ENCODE measurements at regions not wholly inside any gene's neighbourhood (a gene's known extent, or its start where the extent isn't known, plus 50 kb on each side); places are given as distances from the start of the nearest gene placed in this dataset.
"Not testable (repeated sequence)": the region's sequence is repeated elsewhere in the genome, so short reads cannot be mapped to it uniquely, and the experiment has no call there.

DNA sequence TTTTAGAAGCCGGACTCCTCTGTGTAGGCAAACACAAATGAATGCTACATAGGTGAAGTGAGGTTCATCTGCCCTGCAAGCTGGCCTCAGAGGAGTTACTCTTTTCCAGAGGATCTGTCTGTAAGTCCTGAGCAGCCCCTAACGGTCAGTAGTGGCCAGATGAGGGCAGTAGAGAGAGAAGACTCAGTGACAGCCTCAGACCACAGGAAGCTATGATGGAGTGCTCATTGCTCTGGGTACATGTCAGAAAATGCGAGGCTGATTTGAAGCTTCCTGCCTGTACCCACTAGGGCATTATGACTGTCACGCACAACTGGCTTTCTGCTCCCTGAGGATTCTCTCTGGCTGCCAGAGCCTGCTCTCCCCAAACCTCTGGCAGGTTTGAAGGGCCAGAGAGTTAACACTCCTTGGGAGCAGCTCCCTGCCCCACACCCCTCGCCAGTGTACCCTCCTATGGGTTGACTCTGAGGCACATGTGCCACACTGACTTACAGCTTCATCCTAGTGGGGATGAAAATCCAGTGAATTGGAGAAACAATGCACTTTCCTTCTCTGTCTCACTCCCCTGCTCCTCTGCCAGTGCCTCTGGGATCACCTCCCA, 141.5 kb downstream of the GABRG2 start:
- DNase-seq: peak in 8 of 14 donors; percentile 0 to 26 (median 1)

DNA sequence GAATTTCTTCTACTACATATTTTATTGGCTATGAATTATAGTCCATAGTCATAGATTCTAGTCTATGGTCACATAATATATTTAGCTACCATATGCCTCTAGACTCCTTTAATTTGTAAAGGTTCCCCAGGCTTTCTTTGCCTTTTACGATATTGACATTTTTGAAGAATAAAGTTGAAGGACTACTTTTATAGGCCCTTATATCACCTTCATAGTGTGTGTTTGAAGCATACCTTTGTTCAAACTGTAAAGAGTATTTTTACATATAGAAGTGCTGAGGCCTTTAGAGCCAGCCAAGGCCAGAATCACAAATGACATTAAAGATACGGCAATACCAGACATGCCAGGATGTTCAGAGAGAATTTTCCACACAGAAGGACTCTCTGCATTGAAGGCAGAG, 147.0 kb downstream of the GABRG2 start:
- no peak for DNase-seq

- DNase-seq: no peak
Observed at GRCh38 chr5:162217037-162217436, 149.5 kb downstream of the GABRG2 start.

DNA sequence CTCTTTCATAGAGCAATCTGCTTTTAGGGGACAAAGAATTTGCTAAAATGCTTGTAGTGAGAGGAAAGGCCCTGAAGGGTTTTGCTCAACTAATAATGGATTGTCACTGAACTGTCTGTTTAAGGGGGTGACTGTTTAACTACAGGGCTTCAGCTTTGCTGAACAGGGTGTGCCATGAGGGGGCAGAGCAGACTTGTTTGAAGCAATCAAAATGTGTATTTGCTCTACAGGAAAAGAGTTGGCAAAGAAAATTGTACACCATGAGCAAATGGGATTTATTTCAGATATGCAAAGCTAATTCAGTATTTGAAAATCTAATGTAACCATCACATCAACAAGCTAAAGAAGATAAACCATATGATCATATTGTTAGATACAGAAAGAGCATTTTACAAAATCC, 154.3 kb downstream of the GABRG2 start:
- no peak for DNase-seq

DNA sequence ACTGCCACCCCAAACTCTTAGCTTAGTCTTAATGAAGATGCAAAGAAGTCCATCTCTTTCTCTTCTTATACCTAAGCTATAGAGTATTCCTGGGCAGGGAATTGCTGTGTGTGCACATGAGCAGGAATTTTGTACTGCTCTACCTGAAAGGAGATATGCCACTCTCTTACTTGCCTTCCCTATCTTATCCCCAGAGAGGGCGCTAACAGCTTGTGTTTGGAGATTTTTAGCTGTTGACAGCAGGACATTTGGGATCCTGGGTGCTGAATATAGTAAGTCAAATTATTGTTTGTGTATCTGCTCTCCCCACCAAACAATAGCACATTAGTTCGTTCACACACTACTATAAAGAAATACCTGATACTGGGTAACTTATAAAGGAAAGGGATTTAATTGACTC, 159.5 kb downstream of the GABRG2 start:
- DNase-seq: no peak

DNA sequence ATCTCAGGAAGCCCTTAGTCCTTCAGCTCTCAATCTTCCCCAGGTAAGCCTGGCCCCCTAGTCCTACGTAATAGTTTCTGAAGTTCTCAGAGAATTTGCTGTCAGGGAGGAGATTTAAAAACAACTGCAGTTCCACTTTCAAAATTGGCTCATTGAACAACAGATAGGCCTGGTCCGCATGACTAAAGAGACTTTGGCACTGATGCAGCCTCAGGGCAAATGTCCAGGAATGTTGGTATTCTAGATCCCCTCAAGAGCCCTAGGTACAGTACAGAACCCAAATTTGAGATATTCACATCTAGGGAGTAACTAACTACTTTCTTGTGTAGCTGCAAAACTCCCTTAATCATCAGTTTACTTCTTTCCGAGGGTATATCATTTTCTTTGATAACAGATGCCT, 162.8 kb downstream of the GABRG2 start:
- DNase-seq: no peak

GRCh38 chr5:162231522-162231921, 163.9 kb downstream of the GABRG2 start:
- DNase-seq: no peak

DNA sequence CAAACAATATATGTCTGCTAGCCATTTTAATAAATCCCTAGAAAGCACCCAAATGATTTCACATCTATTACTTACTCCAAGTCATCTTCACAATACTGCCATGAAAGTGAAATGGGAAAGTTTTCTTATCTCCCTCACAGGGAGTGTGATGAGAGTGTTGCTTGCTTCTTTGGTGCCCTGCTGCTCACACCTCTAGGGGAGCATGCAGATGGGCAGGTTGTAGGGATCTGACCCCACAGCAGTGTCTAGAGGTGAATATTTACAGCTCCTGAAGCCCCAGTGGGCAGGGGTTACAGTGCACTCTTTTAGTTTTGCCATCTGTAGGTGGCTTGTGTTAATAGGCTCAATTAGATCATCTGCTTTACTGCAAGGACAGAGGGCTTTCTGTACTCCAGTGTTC, 173.2 kb downstream of the GABRG2 start:
- DNase-seq: no peak

DNA sequence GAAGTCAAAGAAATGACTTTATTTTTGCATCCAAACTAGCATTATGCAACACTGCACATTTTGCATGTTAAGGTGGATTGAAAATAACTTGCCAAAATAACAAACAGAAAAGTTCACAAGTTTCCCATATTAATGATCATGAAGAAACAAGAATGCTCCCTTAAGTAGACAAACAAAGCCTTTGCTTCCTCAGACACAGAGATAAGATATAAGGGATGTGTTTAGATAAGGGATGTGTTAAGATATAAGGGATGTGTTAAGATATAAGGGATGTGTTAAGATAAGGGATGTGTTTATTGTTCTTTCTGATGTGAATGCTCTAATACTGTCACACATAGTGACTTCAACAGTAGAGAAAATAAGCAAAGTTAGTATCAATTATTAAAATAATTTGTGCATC, 174.8 kb downstream of the GABRG2 start:
- no peak for DNase-seq

DNA sequence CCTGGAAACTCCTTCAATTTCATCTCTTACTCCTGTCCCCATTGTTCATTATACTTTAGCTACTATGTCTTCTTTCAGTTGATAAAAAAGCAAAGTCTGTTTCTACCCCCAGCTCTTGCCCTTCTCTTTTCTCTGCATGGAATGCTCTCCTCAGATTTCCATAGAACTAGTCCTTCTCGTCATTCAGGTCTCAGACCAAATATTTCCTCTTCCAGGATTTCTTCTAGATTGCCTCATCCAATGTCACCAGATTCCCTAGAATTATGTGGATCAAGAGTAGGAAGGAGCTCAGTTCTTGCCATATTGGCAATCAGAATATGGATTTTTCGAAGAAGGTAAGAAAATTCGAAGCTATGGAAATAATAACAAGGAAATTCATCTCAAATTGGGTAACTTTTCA, 176.1 kb downstream of the GABRG2 start:
- DNase-seq: no peak

GRCh38 chr5:162248107-162248713, 180.6 kb downstream of the GABRG2 start:
- no peak for DNase-seq

DNA sequence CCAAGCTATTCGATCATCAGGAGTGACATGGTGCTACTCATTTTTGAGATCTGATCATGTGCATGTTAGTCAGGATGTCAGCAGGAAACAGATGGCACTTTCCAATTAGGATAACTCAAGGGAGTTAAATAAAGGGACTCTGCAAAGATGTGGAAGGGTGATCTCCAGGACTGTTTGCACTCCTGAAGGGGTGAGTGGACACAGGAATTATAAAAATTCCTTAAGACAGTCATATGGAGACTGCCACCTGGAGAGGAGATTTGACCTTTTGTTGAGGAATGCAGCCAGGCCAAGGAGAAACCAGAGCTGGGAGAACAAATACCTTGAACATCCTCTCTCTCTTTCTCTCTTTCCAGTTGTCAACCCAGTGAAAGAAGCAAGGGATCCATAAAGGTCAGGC, 189.1 kb downstream of the GABRG2 start:
- DNase-seq: no peak

DNA sequence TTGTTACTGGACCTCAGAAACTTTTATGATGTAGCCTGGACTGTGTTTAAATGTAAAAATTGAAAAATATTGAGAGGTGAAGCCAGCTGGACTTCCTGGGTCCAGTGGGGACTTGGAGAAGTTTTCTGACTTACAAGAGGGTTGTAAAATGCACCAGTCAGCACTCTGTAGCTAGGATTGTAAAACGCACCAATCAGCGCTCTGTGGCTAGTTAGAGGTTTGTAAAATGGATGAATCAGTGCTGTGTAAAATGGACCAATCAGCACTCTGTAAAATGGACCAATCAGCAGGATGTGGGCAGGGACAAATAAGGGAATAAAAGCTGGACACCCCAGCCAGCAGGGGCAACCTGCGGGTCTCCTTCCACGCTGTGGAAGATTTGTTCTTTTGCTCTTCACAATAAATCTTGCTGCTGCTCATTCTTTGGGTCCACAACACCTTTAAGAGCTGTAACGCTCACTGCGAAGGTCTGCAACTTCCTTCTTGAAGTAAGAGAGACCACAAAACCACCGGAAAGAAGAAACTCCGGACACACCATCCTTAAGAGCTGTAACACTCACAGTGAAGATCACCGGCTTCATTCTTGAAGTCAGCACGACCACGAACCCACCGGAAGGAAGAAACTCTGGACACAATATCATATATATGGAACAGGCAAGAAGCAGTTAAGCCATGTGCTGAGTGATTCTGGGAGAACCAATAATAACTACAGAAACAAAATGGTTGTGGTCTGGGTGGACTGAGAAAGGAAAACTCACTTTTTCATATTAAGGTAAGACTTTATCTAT, 201.3 kb downstream of the GABRG2 start:
- DNase-seq: no peak

GRCh38 chr5:162272417-162272816, 204.8 kb downstream of the GABRG2 start:
- DNase-seq: no peak

DNA sequence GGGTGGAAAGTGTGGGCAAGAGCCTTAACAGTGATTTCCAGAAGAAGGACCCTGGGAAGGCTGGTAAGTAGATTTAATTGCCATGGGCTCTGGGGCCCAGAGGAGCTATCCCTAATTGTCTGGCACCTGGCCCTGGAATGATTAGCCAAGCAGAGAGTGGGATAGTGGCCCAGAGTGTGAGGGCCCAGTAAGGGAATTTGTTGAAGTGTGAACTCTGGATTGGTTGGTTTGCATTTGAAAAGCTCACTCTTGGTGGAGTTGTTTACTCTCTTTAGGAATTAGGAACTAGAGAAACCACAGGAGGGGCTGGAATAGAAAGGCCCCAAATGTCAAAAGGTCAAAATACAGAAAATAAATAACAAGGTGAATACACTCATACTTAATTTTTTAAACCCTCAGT, 207.1 kb downstream of the GABRG2 start:
- DNase-seq: peak in 2 of 14 donors; percentile 14 to 16

GRCh38 chr5:162275387-162275786, 207.8 kb downstream of the GABRG2 start:
- DNase-seq: not testable (repeated sequence)

DNA sequence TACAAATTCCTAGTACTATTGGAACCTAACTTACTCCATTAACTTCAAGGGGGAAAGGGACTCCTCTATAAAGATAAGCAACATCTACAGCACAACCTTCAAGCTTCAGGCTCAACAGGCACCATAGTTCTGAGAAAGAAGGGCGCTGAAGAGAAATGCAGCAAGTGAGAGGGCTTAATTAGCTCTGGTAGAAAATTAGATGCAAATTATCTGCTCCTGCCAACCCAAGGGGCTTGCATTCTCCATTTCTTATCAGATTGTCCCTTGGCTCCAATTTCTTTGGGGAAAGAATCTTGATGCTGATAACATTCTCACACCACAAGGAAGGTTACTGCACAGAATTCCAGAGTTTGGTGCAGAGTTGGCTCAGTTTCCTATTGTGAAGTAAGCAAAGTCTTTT, 214.6 kb downstream of the GABRG2 start:
- no peak for DNase-seq

- no peak for DNase-seq
Observed at GRCh38 chr5:162283609-162284008, 216.0 kb downstream of the GABRG2 start.

DNA sequence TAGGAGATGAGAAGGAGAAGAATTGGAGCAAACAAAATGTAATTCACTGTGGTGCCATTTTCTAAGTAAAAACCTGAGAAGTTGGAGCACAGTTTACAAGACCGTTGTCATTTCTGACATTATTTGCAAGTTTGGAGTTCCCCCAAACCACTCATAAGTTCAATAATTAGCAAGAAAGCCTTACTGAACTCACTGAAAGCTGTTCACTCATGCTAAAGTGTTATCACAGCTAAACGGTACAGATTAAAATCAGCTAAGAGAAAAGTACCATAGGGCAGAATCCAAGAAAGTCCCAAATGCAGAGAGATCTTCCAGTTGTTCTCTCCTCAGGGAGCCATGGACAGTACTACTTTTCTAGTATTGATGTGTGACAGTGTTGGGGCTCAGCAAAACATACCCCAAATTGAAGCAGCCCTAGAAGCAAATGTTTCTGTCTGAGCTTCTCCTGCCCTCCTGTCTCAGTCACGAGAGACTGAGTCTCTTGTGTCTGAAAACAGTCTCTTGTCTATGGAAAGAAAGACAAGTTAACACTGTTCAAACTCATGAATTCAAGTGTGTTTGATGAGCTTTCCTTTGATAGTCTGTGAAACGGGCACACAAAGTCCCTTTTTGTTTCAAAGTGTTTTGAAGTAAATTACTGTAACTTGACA, 221.2 kb downstream of the GABRG2 start:
- no peak for DNase-seq

DNA sequence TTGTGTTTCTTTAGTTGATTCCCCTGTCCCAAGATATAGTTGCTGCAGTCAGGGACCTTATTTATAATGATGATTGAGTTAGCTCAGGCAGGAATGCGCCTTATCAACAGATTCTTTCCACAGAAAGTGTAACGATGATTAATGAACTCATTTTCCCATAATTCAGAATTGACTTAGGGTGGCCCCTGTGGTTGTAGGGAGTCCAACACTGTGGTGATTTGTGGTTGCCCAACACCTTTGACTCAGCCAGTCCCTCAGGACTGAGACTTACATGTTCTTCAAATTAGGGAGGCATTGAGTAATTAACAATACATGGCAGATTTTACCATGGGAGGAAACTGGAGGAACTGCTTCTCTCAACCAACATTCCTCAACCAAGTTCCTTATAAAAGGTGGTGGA, 221.9 kb downstream of the GABRG2 start:
- no peak for DNase-seq

DNA sequence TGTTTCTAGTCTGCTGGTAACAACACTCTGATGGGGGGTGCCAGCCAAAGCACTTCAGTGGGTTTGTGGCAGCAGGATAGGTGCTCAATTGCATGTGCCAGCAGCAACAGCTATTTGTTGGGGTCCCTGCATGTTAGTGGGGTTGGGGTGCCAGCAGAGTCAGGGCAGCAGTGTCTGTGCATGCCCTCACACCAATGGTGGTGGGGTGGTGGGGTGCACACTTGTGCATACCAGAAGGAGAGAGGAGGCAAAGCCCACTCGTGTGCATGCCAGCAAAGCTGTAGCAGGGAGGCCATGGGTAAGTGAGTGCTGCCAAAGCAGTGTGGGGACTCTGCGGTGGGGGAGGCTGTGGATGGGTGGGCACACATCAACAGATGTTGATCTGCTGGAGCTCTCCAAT, 232.2 kb downstream of the GABRG2 start:
- no peak for DNase-seq

- no peak for DNase-seq
Observed at GRCh38 chr5:162301356-162301755, 233.8 kb downstream of the GABRG2 start.

GRCh38 chr5:162323466-162323865, 255.9 kb downstream of the GABRG2 start:
- DNase-seq: no peak

DNA sequence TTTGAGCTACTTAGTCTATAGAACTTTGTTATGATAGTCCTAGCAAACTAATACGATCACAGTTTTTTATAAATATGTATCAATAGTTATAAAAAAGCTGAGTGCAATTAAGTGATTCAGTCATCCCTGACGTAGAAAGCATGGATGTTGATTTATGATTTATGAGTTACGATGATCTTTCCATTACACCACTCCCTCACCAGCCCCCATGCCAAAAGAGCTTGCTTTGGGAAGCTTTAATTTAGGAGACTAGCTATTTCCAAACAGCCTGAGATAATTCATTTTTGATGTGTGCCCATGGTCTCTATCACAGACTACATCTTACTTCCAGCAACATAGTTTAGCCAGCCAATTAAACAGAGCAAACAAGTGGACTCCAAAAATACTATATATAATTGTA, 256.8 kb downstream of the GABRG2 start:
- DNase-seq: no peak

Data from C1 segment of cervical spinal cord (tissue), 14 donors.